Lower leg skin (tissue), 3 donors: ENCODE measurements at regions not wholly inside any gene's neighbourhood (a gene's known extent, or its start where the extent isn't known, plus 50 kb on each side); places are given as distances from the start of the nearest gene placed in this dataset.

Experiments used
- CTCF ChIP-seq, 3 donors: fragments of 450-650 bp; IDR thresholded peaks; one replicate each; pipeline ENCODE4 v1.5.1; 2016; ENCODE audit warnings: antibody characterized with exemption in 3 of 3, mild to moderate bottlenecking in 3 of 3, moderate library complexity in 2 of 3
- POLR2A ChIP-seq, 2 donors: fragments of 450-650 bp; IDR thresholded peaks; one replicate each; pipeline ENCODE4 v1.6.1; 2016 to 2017; ENCODE audit warnings: antibody characterized with exemption in 2 of 2, mild to moderate bottlenecking in 1 of 2, moderate library complexity in 1 of 2

- TF ChIP-seq CTCF (IDR thresholded peaks at IDR 0.05) (no peak), POLR2A (IDR thresholded peaks at IDR 0.05) (no peak)
These were observed 149.9 kb upstream of the TCF4 start for GRCh38 chr18:55737781-55738468.
